Upper lobe of left lung (tissue), 6 donors: ENCODE measurements at regions not wholly inside any gene's neighbourhood (a gene's known extent, or its start where the extent isn't known, plus 50 kb on each side); places are given as distances from the start of the nearest gene placed in this dataset.

Experiments
- ATAC-seq, 2 donors: fragments of 200-7000 bp; cut with Tn5 transposase; one replicate each; pipeline ENCODE4 v1.9.1; 2022; ENCODE audit warnings: mild to moderate bottlenecking in 2 of 2, moderate library complexity in 2 of 2; ENCODE audit not compliant: low FRiP score in 2 of 2
- DNase-seq, 2 donors: peaks; one replicate each; pipeline ENCODE4 v3.0.0-alpha.2; 2019 to 2020
- H3K27ac ChIP-seq, 4 donors: fragments of 200-600 bp; sonication (generic); one replicate each; pipeline ENCODE4 v1.5.1; 2016 to 2019
- H3K27me3 ChIP-seq, 4 donors: fragments of 200-600 bp; sonication (generic); one replicate each; pipeline ENCODE4 v1.5.1; 2017 to 2019
- H3K36me3 ChIP-seq, 4 donors: fragments of 200-600 bp; sonication (generic); one replicate each; pipeline ENCODE4 v1.5.1; 2016 to 2019
- H3K4me1 ChIP-seq, 4 donors: fragments of 200-600 bp; sonication (generic); one replicate each; pipeline ENCODE4 v1.5.1; 2018 to 2019
- H3K4me3 ChIP-seq, 4 donors: fragments of 200-600 bp; sonication (generic); one replicate each; pipeline ENCODE4 v1.5.1; 2017 to 2019; ENCODE audit warnings: mild to moderate bottlenecking in 2 of 4, moderate library complexity in 1 of 4
- H3K9me3 ChIP-seq, 4 donors: fragments of 200-600 bp; sonication (generic); one replicate each; pipeline ENCODE4 v1.5.1; 2018 to 2019
- EP300 ChIP-seq, 4 donors: sonication (generic); formaldehyde crosslinking; IDR thresholded peaks; one replicate each; pipeline ENCODE4 v1.5.1; 2017; ENCODE audit warnings: antibody characterized with exemption in 4 of 4, control low read depth in 2 of 4
- POLR2A ChIP-seq, 4 donors: fragments of 450-650 bp; IDR thresholded peaks; one replicate each; pipeline ENCODE4 v1.5.1; 2016 to 2017; ENCODE audit warnings: antibody characterized with exemption in 4 of 4, mild to moderate bottlenecking in 2 of 4
- POLR2AphosphoS5 ChIP-seq, 2 donors: sonication (generic); formaldehyde crosslinking; IDR thresholded peaks; one replicate each; pipeline ENCODE4 v1.5.1; 2017; ENCODE audit warnings: antibody characterized with exemption in 2 of 2
- WGBS, 2 donors: methylation state at CpG; one replicate each; pipeline ENCODE4 v1.1.5; 2017 to 2018; 5-methylcytosine and 5-hydroxymethylcytosine counted together
- TF ChIP-seq, protein P1 (sequence below), 6 experiments: fragments of 450-650 bp in 4 of 6; fragments of 200-600 bp in 2 of 6; sonication (generic) in 2 of 6; IDR thresholded peaks; one replicate each; pipeline ENCODE4 v1.5.1; 2016 to 2019; ENCODE audit warnings: antibody characterized with exemption in 6 of 6
- donor health status: DM: no; HTN: no; CAD: no; lungs with moderate emphysema.
- donor health status: DM: no; HTN: yes; CAD: no; lungs with severe emphysema.

GRCh38 chr3:38985581-38985980 lies 66.2 kb downstream of the SCN11A start:
- TF ChIP-seq POLR2A (IDR thresholded peaks at IDR 0.05) (no peak), EP300 (IDR thresholded peaks at IDR 0.05) (no peak), POLR2AphosphoS5 (IDR thresholded peaks at IDR 0.05) (no peak)
- TF ChIP-seq, protein P1, sequence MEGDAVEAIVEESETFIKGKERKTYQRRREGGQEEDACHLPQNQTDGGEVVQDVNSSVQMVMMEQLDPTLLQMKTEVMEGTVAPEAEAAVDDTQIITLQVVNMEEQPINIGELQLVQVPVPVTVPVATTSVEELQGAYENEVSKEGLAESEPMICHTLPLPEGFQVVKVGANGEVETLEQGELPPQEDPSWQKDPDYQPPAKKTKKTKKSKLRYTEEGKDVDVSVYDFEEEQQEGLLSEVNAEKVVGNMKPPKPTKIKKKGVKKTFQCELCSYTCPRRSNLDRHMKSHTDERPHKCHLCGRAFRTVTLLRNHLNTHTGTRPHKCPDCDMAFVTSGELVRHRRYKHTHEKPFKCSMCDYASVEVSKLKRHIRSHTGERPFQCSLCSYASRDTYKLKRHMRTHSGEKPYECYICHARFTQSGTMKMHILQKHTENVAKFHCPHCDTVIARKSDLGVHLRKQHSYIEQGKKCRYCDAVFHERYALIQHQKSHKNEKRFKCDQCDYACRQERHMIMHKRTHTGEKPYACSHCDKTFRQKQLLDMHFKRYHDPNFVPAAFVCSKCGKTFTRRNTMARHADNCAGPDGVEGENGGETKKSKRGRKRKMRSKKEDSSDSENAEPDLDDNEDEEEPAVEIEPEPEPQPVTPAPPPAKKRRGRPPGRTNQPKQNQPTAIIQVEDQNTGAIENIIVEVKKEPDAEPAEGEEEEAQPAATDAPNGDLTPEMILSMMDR (IDR thresholded peaks at IDR 0.05), result no peak
- no peaks in the 10 kb centered on the region for H3K27me3 ChIP-seq
- no peak for ATAC-seq

GRCh38 chr3:38984731-38985130 lies 67.0 kb downstream of the SCN11A start:
- Histone ChIP-seq H3K4me1 (no peaks in the 10 kb centered on the region), H3K27me3 (no peaks in the 10 kb centered on the region), H3K36me3 (no peaks in the 10 kb centered on the region), H3K9me3 (no peaks in the 10 kb centered on the region), H3K27ac (no peak overlapping the region), H3K4me3 (no peak overlapping the region)
- 84 to 87% methylated on average over 7 of the region's 7 CpGs for WGBS, 2 donors
- ATAC-seq (no peak), DNase-seq (no peak)
- TF ChIP-seq POLR2A (IDR thresholded peaks at IDR 0.05), result no peak
- TF ChIP-seq EP300 (IDR thresholded peaks at IDR 0.05), result no peak
- no peak for TF ChIP-seq POLR2AphosphoS5 (IDR thresholded peaks at IDR 0.05)
- TF ChIP-seq, protein P1 (IDR thresholded peaks at IDR 0.05), result no peak

More at GRCh38 chr3:38985581-38985980, 66.2 kb downstream of the SCN11A start:
- Histone ChIP-seq H3K27ac (no peak overlapping the region), H3K4me1 (no peaks in the 10 kb centered on the region), H3K4me3 (no peak overlapping the region), H3K36me3 (no peaks in the 10 kb centered on the region), H3K9me3 (no peaks in the 10 kb centered on the region)
- DNase-seq, result no peak

DNA sequence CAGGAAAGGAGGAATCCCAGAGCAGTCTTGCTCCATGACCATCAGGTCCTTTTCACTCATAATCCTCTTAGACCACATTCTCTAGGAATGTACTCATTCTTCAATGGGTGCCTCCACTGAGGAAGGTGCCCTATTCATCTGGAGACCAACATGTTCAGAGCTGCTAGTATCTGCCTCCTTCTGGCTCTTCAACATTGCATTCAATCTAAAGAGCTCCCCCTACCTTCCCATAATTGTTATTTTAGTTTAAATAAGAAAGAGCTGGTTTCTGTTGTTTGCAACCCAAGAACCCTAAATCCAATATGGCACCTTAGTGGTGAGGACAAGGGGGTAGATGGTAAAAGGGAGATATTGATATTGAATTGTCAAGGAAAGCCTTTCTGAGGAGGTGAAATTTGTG lies 67.6 kb downstream of the SCN11A start:
- Histone ChIP-seq H3K4me1 (no peaks in the 10 kb centered on the region), H3K4me3 (no peak overlapping the region), H3K27ac (no peak overlapping the region), H3K27me3 (no peaks in the 10 kb centered on the region), H3K36me3 (no peaks in the 10 kb centered on the region), H3K9me3 (no peaks in the 10 kb centered on the region)
- ATAC-seq, result no peak
- no peak for DNase-seq
- TF ChIP-seq EP300 (IDR thresholded peaks at IDR 0.05) (no peak), POLR2AphosphoS5 (IDR thresholded peaks at IDR 0.05) (no peak), POLR2A (IDR thresholded peaks at IDR 0.05) (no peak)
- TF ChIP-seq, protein P1 (IDR thresholded peaks at IDR 0.05), result no peak

- H3K27me3 ChIP-seq, result no peaks in the 10 kb centered on the region
- DNase-seq (no peak), ATAC-seq (no peak)
- H3K4me3 ChIP-seq, result no peak overlapping the region
- no peak overlapping the region for H3K27ac ChIP-seq
- H3K9me3 ChIP-seq, result no peaks in the 10 kb centered on the region
- no peaks in the 10 kb centered on the region for H3K4me1 ChIP-seq
- no peak for TF ChIP-seq EP300 (IDR thresholded peaks at IDR 0.05)
- TF ChIP-seq POLR2AphosphoS5 (IDR thresholded peaks at IDR 0.05), result no peak
- no peak for TF ChIP-seq POLR2A (IDR thresholded peaks at IDR 0.05)
- TF ChIP-seq, protein P1 (IDR thresholded peaks at IDR 0.05), result no peak
- WGBS, 2 donors, result 85 to 87% methylated on average over 2 of the region's 2 CpGs
- H3K36me3 ChIP-seq, result no peaks in the 10 kb centered on the region
Measured at GRCh38 chr3:38980938-38981337, 70.8 kb downstream of the SCN11A start.

DNA sequence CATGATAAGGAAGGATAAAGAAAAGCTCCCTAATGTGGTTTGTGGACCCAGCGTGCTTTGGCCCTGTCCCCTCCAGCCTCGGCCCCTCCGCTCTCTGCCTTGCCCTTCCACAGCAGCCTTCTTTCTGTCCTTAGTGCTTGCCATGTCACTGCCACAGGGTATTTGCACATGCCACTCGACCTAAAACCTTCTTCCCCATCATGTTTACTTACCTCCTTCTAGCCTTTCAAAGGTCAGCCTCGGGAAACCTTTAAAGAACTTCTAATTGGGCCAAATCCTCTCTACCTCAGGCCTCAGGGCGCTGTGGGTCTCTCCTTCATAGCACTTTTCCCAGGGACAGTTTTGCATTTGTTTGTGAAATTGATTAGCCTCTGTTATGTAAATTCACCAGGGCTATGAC lies 73.0 kb downstream of the SCN11A start:
- ATAC-seq (no peak), DNase-seq (no peak)
- Histone ChIP-seq H3K36me3 (no peaks in the 10 kb centered on the region), H3K9me3 (no peaks in the 10 kb centered on the region), H3K27ac (no peak overlapping the region), H3K4me3 (no peak overlapping the region), H3K27me3 (no peaks in the 10 kb centered on the region), H3K4me1 (no peaks in the 10 kb centered on the region)
- TF ChIP-seq POLR2A (IDR thresholded peaks at IDR 0.05) (no peak), EP300 (IDR thresholded peaks at IDR 0.05) (no peak), POLR2AphosphoS5 (IDR thresholded peaks at IDR 0.05) (no peak)
- TF ChIP-seq, protein P1 (IDR thresholded peaks at IDR 0.05), result no peak
- 61 to 83% methylated on average over 6 of the region's 6 CpGs for WGBS, 2 donors
